HAP-1 (cell line): ENCODE measurements at regions not wholly inside any gene's neighbourhood (a gene's known extent, or its start where the extent isn't known, plus 50 kb on each side); places are given as distances from the start of the nearest gene placed in this dataset.
A peak's percentile ranks its signal among the peaks of the same experiment; 100 is the strongest.

Experiments
- DNase-seq, 2 experiments: peaks; one replicate each; pipeline ENCODE4 v3.0.0-alpha.2; 2016 to 2020; ENCODE audit warnings: low spot score in 2 of 2
- H3K27me3 ChIP-seq: fragments of 250-450 bp; sonication (Bioruptor Pico); 2 replicates; pipeline ENCODE4 v1.5.1; 2020; ENCODE audit warnings: low read depth, mild to moderate bottlenecking, moderate library complexity
- H3K36me3 ChIP-seq: fragments of 250-450 bp; sonication (Bioruptor Pico); replicated peaks from 2 replicates; pipeline ENCODE4 v1.5.1; 2020; ENCODE audit warnings: mild to moderate bottlenecking
- H3K4me1 ChIP-seq: fragments of 250-450 bp; sonication (Bioruptor Pico); 2 replicates; pipeline ENCODE4 v1.5.1; 2020; ENCODE audit warnings: mild to moderate bottlenecking
- H3K4me3 ChIP-seq: fragments of 250-450 bp; sonication (Bioruptor Pico); 2 replicates; pipeline ENCODE4 v1.5.1; 2020; ENCODE audit warnings: mild to moderate bottlenecking, moderate library complexity
- H3K9me3 ChIP-seq: fragments of 250-450 bp; sonication (Bioruptor Pico); 2 replicates; pipeline ENCODE4 v1.5.1; 2020; ENCODE audit warnings: mild to moderate bottlenecking, moderate library complexity
- in situ Hi-C: fragments of 300-500 bp; cut with MboI; formaldehyde crosslinking; loops from 3 replicates; pipeline ENCODE4 v1.14.3; 2020; ENCODE audit warnings: low sequenced_read_pairs, inconsistent platforms, mixed read lengths

DNA sequence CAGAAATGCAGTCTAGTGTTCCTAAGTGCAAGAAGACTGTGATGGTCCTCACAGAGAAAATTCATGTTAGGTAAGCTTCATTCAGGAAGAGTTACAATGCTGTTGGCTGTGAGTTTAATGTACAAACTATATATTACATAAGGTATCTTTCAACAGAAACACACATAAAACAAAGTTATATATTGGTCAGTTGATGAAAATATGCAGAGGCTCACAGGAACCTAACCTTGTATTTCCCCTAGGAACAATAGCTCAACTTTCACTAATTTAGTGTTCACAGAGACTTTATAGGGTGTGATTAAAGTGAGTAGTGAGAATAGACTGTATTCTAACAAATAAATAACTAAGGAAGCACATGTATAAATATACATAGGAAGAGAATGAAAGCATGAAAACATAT is 676.9 kb upstream of the ADGRL4 start:
- Histone ChIP-seq H3K4me1 (no peaks in the 10 kb centered on the region), H3K9me3 (no peaks in the 10 kb centered on the region), H3K36me3 (no peaks in the 10 kb centered on the region), H3K27me3 (no peaks in the 10 kb centered on the region), H3K4me3 (no peak overlapping the region)
- DNase-seq: no peak
- in situ Hi-C loops: no loop called here

DNA sequence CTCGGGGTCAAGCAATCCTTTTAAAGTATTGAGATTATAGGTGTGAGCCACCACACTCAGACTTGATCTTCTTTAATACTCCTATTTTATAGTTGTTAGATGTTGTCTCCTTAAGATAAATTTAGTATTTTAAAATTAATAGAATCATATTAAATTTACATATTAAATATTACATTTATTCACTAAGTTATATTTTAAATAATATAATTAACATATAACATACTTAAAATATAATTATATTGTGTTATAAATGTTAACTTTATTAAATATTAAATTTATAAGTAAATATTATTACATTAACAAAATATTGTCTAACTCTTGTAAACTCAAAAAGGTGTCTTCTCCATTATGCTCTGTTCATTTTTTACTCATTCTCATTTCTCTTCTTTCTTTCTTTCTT is 675.9 kb upstream of the ADGRL4 start:
- Histone ChIP-seq H3K27me3 (no peaks in the 10 kb centered on the region), H3K36me3 (no peaks in the 10 kb centered on the region), H3K4me3 (no peak overlapping the region), H3K9me3 (no peaks in the 10 kb centered on the region), H3K4me1 (no peaks in the 10 kb centered on the region)
- no peak for DNase-seq
- in situ Hi-C loops: no loop called here

GRCh38 chr1:79681382-79681781 is 674.9 kb upstream of the ADGRL4 start:
- in situ Hi-C loops: no loop called here
- Histone ChIP-seq H3K4me1 (no peaks in the 10 kb centered on the region), H3K27me3 (no peaks in the 10 kb centered on the region), H3K9me3 (no peaks in the 10 kb centered on the region), H3K36me3 (no peaks in the 10 kb centered on the region), H3K4me3 (no peak overlapping the region)
- DNase-seq: no peak

DNA sequence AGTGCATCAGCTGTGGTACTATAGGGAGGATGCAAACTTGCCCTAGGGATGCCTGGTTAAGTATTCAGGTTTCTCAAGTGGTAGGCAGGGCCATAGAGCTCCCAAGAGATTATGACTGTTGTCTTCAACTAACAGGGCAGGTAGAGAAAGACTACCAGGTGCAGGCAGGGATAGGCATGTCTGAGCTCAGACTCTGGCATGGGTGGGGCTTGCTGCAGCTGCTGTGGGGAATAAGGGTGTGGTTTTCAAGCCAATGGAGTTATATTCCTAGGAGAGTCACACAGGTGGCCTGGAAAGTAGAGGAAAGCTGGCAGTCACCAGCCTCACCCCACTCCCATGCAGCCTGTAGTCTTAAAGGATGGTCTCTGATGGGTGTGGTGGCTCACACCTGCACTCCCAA is 673.4 kb upstream of the ADGRL4 start:
- in situ Hi-C loops: no loop called here
- no peaks in the 10 kb centered on the region for H3K4me1 ChIP-seq
- H3K9me3 ChIP-seq: no peaks in the 10 kb centered on the region
- DNase-seq: no peak
- H3K36me3 ChIP-seq: no peaks in the 10 kb centered on the region
- no peaks in the 10 kb centered on the region for H3K27me3 ChIP-seq
- H3K4me3 ChIP-seq: no peak overlapping the region

DNA sequence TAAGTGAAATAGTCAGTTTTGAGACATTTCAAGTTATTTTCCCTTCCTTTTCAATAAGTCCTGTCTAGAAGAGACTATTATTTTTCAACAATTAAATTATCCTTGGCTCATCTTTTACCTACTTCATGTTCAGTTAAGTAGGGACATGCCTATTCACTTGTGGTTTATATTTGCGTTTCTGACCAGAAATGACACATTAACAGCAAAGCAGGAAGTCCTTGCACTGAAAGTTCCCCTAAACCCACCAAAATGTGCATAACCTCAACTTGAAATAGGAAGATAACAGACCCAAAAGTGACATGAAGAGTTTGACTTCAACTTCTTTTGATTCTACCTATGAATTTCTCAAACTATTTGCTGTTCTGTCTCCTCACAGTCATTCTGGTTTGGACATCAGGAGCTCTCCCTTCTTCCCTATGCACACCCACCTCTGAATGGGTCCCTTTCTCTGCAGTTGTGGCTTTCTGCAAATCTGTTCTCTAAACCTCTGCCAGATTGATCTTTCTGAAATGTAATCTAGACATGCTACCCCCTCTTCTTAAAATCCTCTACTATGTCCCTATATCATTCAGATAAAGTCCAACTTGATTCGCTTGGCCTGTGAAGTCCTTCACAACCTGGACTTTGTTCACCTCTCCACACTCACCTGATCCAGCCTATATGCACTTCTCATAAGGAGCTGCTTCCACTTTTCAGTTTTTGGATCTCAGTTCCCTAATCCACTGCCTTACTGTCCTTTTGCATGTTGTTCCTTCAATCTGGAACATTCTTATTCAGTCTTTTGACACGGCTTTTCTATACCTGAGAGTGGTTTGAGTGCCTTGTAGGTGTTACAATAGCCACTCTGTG is 661.5 kb upstream of the ADGRL4 start:
- no peaks in the 10 kb centered on the region for H3K9me3 ChIP-seq
- no peaks in the 10 kb centered on the region; the same call in 1 of the 2 replicates for H3K36me3 ChIP-seq
- no peak overlapping the region for H3K4me3 ChIP-seq
- DNase-seq: no peak
- in situ Hi-C loops: no loop called here
- H3K27me3 ChIP-seq: no peaks in the 10 kb centered on the region
- H3K4me1 ChIP-seq: no peaks in the 10 kb centered on the region

GRCh38 chr1:79667166-79667565 is 660.6 kb upstream of the ADGRL4 start:
- Histone ChIP-seq H3K27me3 (no peaks in the 10 kb centered on the region), H3K9me3 (no peaks in the 10 kb centered on the region), H3K4me1 (no peaks in the 10 kb centered on the region), H3K4me3 (no peak overlapping the region), H3K36me3 (no peaks in the 10 kb centered on the region; the same call in 1 of the 2 replicates)
- no peak for DNase-seq
- in situ Hi-C loops: no loop called here

DNA sequence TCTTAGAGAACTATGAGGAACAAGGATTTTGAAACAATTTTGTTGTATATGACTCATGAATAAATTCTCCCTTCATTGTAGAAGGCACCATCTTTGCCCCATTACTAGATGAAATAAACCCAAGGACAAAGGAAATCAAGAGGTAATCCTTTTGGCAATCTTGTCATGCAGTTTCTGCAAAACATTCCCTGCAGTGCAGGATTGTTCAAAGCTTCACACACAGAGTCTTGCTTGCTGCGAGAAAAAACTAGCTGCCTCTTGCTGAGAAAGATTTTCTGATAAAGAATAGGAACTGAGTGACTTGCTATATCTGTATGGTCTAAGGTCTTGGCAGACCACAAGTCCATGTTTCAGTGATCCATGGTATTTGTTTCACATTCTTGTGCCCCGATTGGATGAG is 657.4 kb upstream of the ADGRL4 start:
- in situ Hi-C loops: no loop called here
- H3K4me1 ChIP-seq: peaks cover 10% of the 10 kb centered on the region
- H3K9me3 ChIP-seq: no peaks in the 10 kb centered on the region
- H3K36me3 ChIP-seq: no peaks in the 10 kb centered on the region
- no peak overlapping the region for H3K4me3 ChIP-seq
- H3K27me3 ChIP-seq: no peaks in the 10 kb centered on the region
- DNase-seq: no peak

DNA sequence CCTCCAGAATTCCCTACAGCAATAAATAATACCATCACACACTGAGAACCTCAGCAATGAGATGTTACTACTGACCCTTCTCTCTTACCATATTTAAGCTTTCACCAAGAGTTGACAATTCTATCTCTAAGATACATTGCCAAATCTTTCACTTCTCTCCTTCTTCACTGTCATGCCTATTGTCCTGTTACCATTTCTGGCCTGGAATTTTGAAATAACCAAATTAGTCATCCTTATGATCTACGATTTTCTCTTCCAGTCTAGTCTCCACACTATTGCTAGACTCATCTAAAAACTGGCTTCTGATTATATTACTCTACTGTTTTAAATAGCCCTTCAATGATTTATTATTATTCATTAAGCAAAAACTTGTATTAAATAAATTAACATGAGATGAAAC is 656.1 kb upstream of the ADGRL4 start:
- Histone ChIP-seq H3K27me3 (no peaks in the 10 kb centered on the region), H3K36me3 (no peaks in the 10 kb centered on the region), H3K4me1 (peaks cover 10% of the 10 kb centered on the region), H3K9me3 (no peaks in the 10 kb centered on the region), H3K4me3 (no peak overlapping the region)
- in situ Hi-C loops: no loop called here
- no peak for DNase-seq

DNA sequence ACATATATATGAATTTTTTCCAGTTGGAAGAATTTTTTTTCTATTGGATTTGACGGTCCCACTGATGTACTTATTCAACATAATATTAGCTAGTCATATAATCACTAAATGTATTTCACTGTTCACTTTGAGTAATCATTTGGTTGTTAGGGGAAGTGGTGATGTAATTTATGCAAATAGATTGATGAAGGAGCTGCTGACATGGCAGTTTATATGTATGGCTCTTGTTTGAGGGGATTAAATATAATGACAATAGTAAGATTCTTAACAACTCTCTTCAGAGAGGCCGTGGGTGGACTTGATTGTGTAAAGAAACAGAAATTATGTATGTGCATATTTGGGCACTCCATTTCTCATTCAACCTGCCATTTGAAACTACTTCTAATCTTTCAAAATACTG is 653.6 kb upstream of the ADGRL4 start:
- in situ Hi-C loops: no loop called here
- no peaks in the 10 kb centered on the region for H3K9me3 ChIP-seq

GRCh38 chr1:79657951-79658658 is 651.6 kb upstream of the ADGRL4 start:
- in situ Hi-C loops: no loop called here

More for the DNA sequence above, 653.6 kb upstream of the ADGRL4 start:
- Histone ChIP-seq H3K27me3 (0 out of 2 replicates have a peak, but pooled peaks cover 3% of the 10 kb centered on the region), H3K4me1 (peaks cover 10% of the 10 kb centered on the region), H3K4me3 (no peak overlapping the region), H3K36me3 (no peaks in the 10 kb centered on the region)
- peak; percentile 14 to 70 for DNase-seq

DNA sequence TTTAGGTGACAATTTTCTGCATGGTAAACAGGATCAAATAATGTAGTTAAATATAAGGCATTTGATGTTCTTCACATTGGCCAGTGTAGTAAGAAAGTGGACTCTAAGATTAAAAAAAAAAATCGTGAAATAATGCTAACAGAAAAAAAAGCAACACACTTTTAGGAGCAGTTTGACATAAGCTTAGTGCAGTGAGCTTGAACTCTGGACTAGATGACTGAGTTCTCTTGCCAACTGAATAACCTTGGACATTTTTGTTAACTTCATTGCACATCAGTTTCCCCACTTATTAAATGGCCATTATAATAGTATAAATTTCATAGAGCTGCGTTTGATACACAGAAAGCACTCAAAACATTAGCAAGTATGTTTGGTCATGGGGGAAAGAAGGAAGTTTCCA is 649.3 kb upstream of the ADGRL4 start:
- H3K27me3 ChIP-seq: 0 out of 2 replicates have a peak, but pooled peaks cover 3% of the 10 kb centered on the region
- no peak for DNase-seq
- peaks cover 10% of the 10 kb centered on the region for H3K4me1 ChIP-seq
- H3K9me3 ChIP-seq: no peaks in the 10 kb centered on the region
- H3K4me3 ChIP-seq: no peak overlapping the region
- in situ Hi-C loops: no loop called here
- H3K36me3 ChIP-seq: no peaks in the 10 kb centered on the region

More at GRCh38 chr1:79657951-79658658, 651.6 kb upstream of the ADGRL4 start:
- 0 out of 2 replicates have a peak, but pooled peaks cover 3% of the 10 kb centered on the region for H3K27me3 ChIP-seq
- DNase-seq: no peak
- peaks cover 10% of the 10 kb centered on the region for H3K4me1 ChIP-seq
- H3K4me3 ChIP-seq: no peak overlapping the region
- no peaks in the 10 kb centered on the region for H3K9me3 ChIP-seq
- H3K36me3 ChIP-seq: no peaks in the 10 kb centered on the region

GRCh38 chr1:79652426-79652825 is 645.9 kb upstream of the ADGRL4 start:
- in situ Hi-C loops: no loop called here
- H3K4me1 ChIP-seq: no peaks in the 10 kb centered on the region
- H3K4me3 ChIP-seq: no peak overlapping the region
- no peak for DNase-seq
- no peaks in the 10 kb centered on the region for H3K36me3 ChIP-seq
- no peaks in the 10 kb centered on the region for H3K9me3 ChIP-seq
- H3K27me3 ChIP-seq: 0 out of 2 replicates have a peak, but pooled peaks cover 3% of the 10 kb centered on the region

DNA sequence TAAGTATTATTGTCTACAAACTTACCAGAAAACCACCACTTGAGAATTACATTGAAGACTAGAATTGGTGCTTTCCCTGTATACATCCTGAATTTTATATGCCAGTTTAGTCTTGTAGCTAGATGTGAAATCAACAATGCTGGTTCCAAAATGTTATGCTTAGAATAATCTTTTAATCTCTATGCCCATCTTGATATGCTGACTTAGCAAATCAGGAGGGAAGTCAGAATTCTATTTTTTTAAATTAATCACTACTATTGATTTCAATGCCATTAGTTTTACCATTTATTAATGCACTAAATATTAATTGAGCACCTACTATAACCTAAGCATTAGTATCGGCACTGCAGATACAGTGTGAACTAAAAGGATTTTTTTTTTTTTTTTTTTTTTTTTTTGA is 641.6 kb upstream of the ADGRL4 start:
- Histone ChIP-seq H3K4me3 (no peak overlapping the region), H3K27me3 (no peaks in the 10 kb centered on the region), H3K36me3 (no peaks in the 10 kb centered on the region), H3K9me3 (no peaks in the 10 kb centered on the region), H3K4me1 (no peaks in the 10 kb centered on the region)
- no peak for DNase-seq
- in situ Hi-C loops: no loop called here

DNA sequence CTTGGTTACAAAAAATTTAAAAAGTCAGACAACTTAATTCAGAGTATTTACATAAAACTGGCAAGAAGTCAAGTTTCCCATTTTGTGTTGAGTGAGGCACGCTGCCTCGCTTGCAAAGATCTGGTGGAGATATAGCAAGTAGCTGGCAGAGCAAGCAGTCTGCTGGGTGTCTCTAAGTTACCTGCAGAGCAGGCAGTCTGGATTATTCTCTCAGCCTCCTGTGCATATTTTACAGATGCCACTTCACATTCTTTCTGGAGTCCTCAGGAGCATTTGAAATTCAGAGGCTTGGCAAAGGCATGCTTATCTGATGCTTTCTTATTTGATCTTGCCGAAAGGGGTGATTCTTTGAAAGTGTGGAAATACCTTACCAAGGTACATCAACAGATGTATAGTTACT is 640.4 kb upstream of the ADGRL4 start:
- Histone ChIP-seq H3K4me3 (no peak overlapping the region), H3K27me3 (no peaks in the 10 kb centered on the region), H3K36me3 (no peaks in the 10 kb centered on the region), H3K9me3 (no peaks in the 10 kb centered on the region), H3K4me1 (no peaks in the 10 kb centered on the region)
- in situ Hi-C loops: no loop called here
- no peak for DNase-seq
